Caco-2 (cell line): ENCODE measurements at regions not wholly inside any gene's neighbourhood (a gene's known extent, or its start where the extent isn't known, plus 50 kb on each side); places are given as distances from the start of the nearest gene placed in this dataset.

Experiments
- BruUV-seq: library from RNA; stranded (reverse); fragments of 400-500 nt; replicated peaks from 2 replicates; lab custom pipeline; 2021; lab: Mats Ljungman, UMichigan
- CTCF ChIA-PET: fragments of 300-600 bp; sonication (Branson Sonifier 250); formaldehyde crosslinking; loops from one replicate; lab custom pipeline; 2022; ENCODE audit warnings: antibody characterized with exemption; lab: Charles Lee
- POLR2A ChIA-PET: fragments of 300-600 bp; sonication (Branson Sonifier 250); formaldehyde crosslinking; loops from one replicate; lab custom pipeline; 2022; ENCODE audit warnings: antibody characterized with exemption; lab: Charles Lee
- DNase-seq, 2 experiments: peaks; one replicate each; pipeline versions ENCODE4 v3.0.0 to v3.0.0-alpha.2; 2020 to 2022
- H3K27me3 ChIP-seq: replicated peaks from 2 replicates; pipeline ENCODE4 v1.6.0; 2011; ENCODE audit warnings: low read length; ENCODE audit not compliant: control insufficient read depth, insufficient read depth
- H3K36me3 ChIP-seq: 2 replicates; pipeline ENCODE4 v1.5.1; 2011; ENCODE audit warnings: low read length; ENCODE audit not compliant: control insufficient read depth, insufficient read depth
- H3K4me1 ChIP-seq: fragments of 250-450 bp; sonication (Bioruptor Pico); 2 replicates; pipeline ENCODE4 v1.5.1; 2020; ENCODE audit warnings: mild to moderate bottlenecking
- H3K4me3 ChIP-seq: 2 replicates; pipeline ENCODE4 v1.5.1; 2011; ENCODE audit warnings: low read depth, mild to moderate bottlenecking, control low read depth, low read length
- H3K9me3 ChIP-seq: fragments of 250-450 bp; sonication (Bioruptor Pico); 2 replicates; pipeline ENCODE4 v1.5.1; 2020; ENCODE audit warnings: mild to moderate bottlenecking, moderate library complexity
- H3K27ac Mint-ChIP-seq: one replicate; pipeline ENCODE4 v1.8.0; 2022; ENCODE audit warnings: mixed read lengths; ENCODE audit not compliant: unreplicated experiment
- H3K27me3 Mint-ChIP-seq: one replicate; pipeline ENCODE4 v1.8.0; 2022; ENCODE audit warnings: mixed read lengths; ENCODE audit not compliant: insufficient read depth, unreplicated experiment
- H3K36me3 Mint-ChIP-seq: one replicate; pipeline ENCODE4 v1.8.0; 2022; ENCODE audit warnings: mild to moderate bottlenecking, mixed read lengths; ENCODE audit not compliant: insufficient read depth, unreplicated experiment
- H3K4me1 Mint-ChIP-seq: one replicate; pipeline ENCODE4 v1.8.0; 2022; ENCODE audit warnings: low read depth, mixed read lengths; ENCODE audit not compliant: unreplicated experiment
- H3K4me3 Mint-ChIP-seq: one replicate; pipeline ENCODE4 v1.8.0; 2022; ENCODE audit warnings: mild to moderate bottlenecking, moderate library complexity, mixed read lengths; ENCODE audit not compliant: unreplicated experiment
- H3K9me3 Mint-ChIP-seq: one replicate; pipeline ENCODE4 v1.8.0; 2022; ENCODE audit warnings: mixed read lengths; ENCODE audit not compliant: unreplicated experiment
- intact Hi-C: fragments of 100-400 bp; cut with micrococcal nuclease; formaldehyde crosslinking; loops from one replicate; pipeline ENCODE4 v1.10.0; 2022; ENCODE audit not compliant: unreplicated experiment
- TF ChIP-seq, protein P1 (sequence below), 2 experiments: fragments of 200-600 bp in 1 of 2; IDR thresholded peaks; 1 replicate in 1 of 2; 2 replicates in 1 of 2; pipeline versions ENCODE4 v1.5.1 to v1.8.0; 2011 to 2022; ENCODE audit warnings: antibody characterized with exemption in 1 of 2, control low read depth in 1 of 2, inconsistent platforms in 1 of 2, low read depth in 1 of 2, low read length in 1 of 2, mild to moderate bottlenecking in 1 of 2, moderate library complexity in 1 of 2; ENCODE audit not compliant: insufficient read depth in 1 of 2, severe bottlenecking in 1 of 2, unreplicated experiment in 1 of 2

DNA sequence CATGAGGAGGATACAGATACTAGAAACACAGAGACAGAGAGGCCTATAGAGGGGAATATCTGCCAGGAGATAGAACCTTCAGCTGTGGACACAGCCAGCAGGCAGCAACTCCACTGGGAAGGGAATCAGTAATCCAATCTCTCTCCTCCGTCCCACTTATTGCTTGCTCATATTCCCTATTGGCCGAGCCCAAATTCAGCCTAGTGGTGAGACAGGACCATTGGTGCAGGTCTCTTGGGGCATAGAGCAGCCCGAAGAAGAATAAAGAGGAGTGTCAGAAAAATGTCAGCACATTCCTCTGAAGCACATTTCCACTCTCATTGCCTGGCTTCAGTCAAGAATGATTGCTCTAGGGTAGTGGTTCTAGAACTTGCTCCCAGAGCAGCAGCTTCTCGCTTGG lies 1091.5 kb upstream of the GYPC start:
- ChIA-PET POLR2A (no interaction called here), CTCF (no interaction called here)
- no peaks in the 10 kb centered on the region for H3K36me3 Mint-ChIP-seq
- Histone ChIP-seq H3K4me1 (no peaks in the 10 kb centered on the region), H3K27me3 (no peaks in the 10 kb centered on the region), H3K9me3 (no peaks in the 10 kb centered on the region), H3K36me3 (no peaks in the 10 kb centered on the region), H3K4me3 (no peak overlapping the region)
- no peaks in the 10 kb centered on the region for H3K4me1 Mint-ChIP-seq
- no TSS peak for BruUV-seq
- intact Hi-C loops = no loop called here
- peaks cover 9% of the 10 kb centered on the region for H3K27me3 Mint-ChIP-seq
- DNase-seq = no peak
- no peak overlapping the region for H3K27ac Mint-ChIP-seq
- no peaks in the 10 kb centered on the region for H3K9me3 Mint-ChIP-seq
- TF ChIP-seq, protein P1, sequence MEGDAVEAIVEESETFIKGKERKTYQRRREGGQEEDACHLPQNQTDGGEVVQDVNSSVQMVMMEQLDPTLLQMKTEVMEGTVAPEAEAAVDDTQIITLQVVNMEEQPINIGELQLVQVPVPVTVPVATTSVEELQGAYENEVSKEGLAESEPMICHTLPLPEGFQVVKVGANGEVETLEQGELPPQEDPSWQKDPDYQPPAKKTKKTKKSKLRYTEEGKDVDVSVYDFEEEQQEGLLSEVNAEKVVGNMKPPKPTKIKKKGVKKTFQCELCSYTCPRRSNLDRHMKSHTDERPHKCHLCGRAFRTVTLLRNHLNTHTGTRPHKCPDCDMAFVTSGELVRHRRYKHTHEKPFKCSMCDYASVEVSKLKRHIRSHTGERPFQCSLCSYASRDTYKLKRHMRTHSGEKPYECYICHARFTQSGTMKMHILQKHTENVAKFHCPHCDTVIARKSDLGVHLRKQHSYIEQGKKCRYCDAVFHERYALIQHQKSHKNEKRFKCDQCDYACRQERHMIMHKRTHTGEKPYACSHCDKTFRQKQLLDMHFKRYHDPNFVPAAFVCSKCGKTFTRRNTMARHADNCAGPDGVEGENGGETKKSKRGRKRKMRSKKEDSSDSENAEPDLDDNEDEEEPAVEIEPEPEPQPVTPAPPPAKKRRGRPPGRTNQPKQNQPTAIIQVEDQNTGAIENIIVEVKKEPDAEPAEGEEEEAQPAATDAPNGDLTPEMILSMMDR (IDR thresholded peaks at IDR 0.05; ENCODE audit: insufficient read depth in 1 of 2, low read depth in 1 of 2, low read length in 1 of 2, severe bottlenecking in 1 of 2, unreplicated experiment in 1 of 2) = no peak
- H3K4me3 Mint-ChIP-seq = no peak overlapping the region

DNA sequence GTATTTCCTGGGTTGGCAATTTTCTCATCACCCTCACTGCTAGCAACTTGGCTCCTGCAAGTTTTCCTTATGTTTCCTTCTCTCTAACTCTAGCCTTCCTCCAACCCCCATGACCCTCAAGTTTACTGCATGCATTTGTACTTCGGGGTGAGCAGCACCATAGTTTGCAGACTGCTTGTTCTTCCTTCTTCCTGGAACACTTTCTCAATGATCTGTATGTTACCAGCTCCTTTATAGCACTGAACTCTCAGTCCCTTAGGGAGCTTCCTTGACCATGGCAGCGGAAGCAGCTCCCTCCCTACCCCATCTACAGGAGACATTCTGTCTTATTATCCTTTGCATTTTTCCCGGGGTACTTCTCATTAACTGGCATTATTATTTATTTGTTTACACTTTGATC lies 1089.5 kb upstream of the GYPC start:
- Histone ChIP-seq H3K27me3 (no peaks in the 10 kb centered on the region), H3K36me3 (no peaks in the 10 kb centered on the region), H3K9me3 (no peaks in the 10 kb centered on the region), H3K4me1 (no peaks in the 10 kb centered on the region), H3K4me3 (no peak overlapping the region)
- Mint-ChIP-seq H3K9me3 (no peaks in the 10 kb centered on the region), H3K4me3 (no peak overlapping the region), H3K27ac (no peak overlapping the region), H3K36me3 (no peaks in the 10 kb centered on the region), H3K4me1 (no peaks in the 10 kb centered on the region), H3K27me3 (peaks cover 9% of the 10 kb centered on the region)
- TF ChIP-seq, protein P1 (IDR thresholded peaks at IDR 0.05; ENCODE audit: insufficient read depth in 1 of 2, low read depth in 1 of 2, low read length in 1 of 2, severe bottlenecking in 1 of 2, unreplicated experiment in 1 of 2) = no peak
- DNase-seq = no peak
- ChIA-PET POLR2A (no interaction called here), CTCF (interaction anchor here (0.7 kb wide), 1 partner anchor 92 kb away, joined by 3 read pairs; no protein-coding TSS in a partner anchor)
- no TSS peak for BruUV-seq
- intact Hi-C loops = no loop called here

DNA sequence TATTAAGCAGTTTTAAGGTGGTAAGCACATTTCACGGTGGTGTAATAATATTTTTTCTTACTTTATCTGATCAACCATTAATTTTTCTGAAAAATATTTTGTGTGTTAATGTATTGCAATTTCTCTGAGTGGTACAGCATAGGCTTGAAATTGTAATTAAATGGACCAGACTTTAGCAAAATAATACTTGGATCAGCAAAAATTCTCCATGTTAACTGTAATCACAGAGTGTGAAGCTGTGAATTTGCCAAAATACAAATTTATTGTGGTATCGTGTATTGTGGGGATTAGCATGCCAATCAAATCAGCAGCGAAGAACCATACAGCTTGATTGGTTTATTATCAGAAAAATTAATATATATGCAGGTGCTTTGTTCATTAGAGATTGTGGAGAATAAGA lies 1088.9 kb upstream of the GYPC start:
- POLR2A ChIA-PET = no interaction called here
- intact Hi-C loops = no loop called here
- no peaks in the 10 kb centered on the region for H3K9me3 Mint-ChIP-seq
- BruUV-seq = no TSS peak
- no peaks in the 10 kb centered on the region for H3K4me1 Mint-ChIP-seq
- no peak overlapping the region for H3K4me3 Mint-ChIP-seq
- H3K27me3 Mint-ChIP-seq = peaks cover 9% of the 10 kb centered on the region
- no peak overlapping the region for H3K27ac Mint-ChIP-seq
- Histone ChIP-seq H3K4me3 (no peak overlapping the region), H3K9me3 (no peaks in the 10 kb centered on the region), H3K36me3 (no peaks in the 10 kb centered on the region), H3K4me1 (no peaks in the 10 kb centered on the region), H3K27me3 (no peaks in the 10 kb centered on the region)
- TF ChIP-seq, protein P1 (IDR thresholded peaks at IDR 0.05; ENCODE audit: insufficient read depth in 1 of 2, low read depth in 1 of 2, low read length in 1 of 2, severe bottlenecking in 1 of 2, unreplicated experiment in 1 of 2) = no peak
- CTCF ChIA-PET = no interaction called here
- DNase-seq = no peak
- H3K36me3 Mint-ChIP-seq = no peaks in the 10 kb centered on the region
